Liver (tissue), 3 donors: ENCODE measurements at regions not wholly inside any gene's neighbourhood (a gene's known extent, or its start where the extent isn't known, plus 50 kb on each side); places are given as distances from the start of the nearest gene placed in this dataset.

Source experiments
- ATF3 ChIP-seq: IDR thresholded peaks from 2 replicates; pipeline ENCODE4 v1.6.1; 2016; ENCODE audit warnings: antibody characterized with exemption
- CTCF ChIP-seq: fragments of 150-350 bp; IDR thresholded peaks from 2 replicates; pipeline ENCODE4 v1.5.1; 2017; ENCODE audit warnings: improper control_type of control experiment, low read depth, low read length; ENCODE audit not compliant: missing input control
- EGR1 ChIP-seq, 2 donors: IDR thresholded peaks; 2 replicates each; pipeline ENCODE4 v1.6.1; 2016 to 2018; ENCODE audit warnings: antibody characterized with exemption in 2 of 2, low read depth in 2 of 2
- FOXA1 ChIP-seq: IDR thresholded peaks from 2 replicates; pipeline ENCODE4 v1.6.1; 2016; ENCODE audit warnings: antibody characterized with exemption
- FOXA2 ChIP-seq: IDR thresholded peaks from 2 replicates; pipeline ENCODE4 v1.6.1; 2016; ENCODE audit warnings: antibody characterized with exemption
- HNF4G ChIP-seq: IDR thresholded peaks from 2 replicates; pipeline ENCODE4 v1.6.1; 2016; ENCODE audit warnings: antibody characterized with exemption
- JUND ChIP-seq, 2 donors: IDR thresholded peaks; 2 replicates each; pipeline ENCODE4 v1.6.1; 2016; ENCODE audit warnings: antibody characterized with exemption in 2 of 2
- MAX ChIP-seq: IDR thresholded peaks from 2 replicates; pipeline ENCODE4 v1.6.1; 2016; ENCODE audit warnings: antibody characterized with exemption
- RAD21 ChIP-seq, 2 donors: IDR thresholded peaks; 2 replicates each; pipeline ENCODE4 v1.6.1; 2016; ENCODE audit warnings: antibody characterized with exemption in 2 of 2, mild to moderate bottlenecking in 2 of 2
- REST ChIP-seq: IDR thresholded peaks from 2 replicates; pipeline ENCODE4 v1.6.1; 2016; ENCODE audit warnings: antibody characterized with exemption, mild to moderate bottlenecking
- RXRA ChIP-seq, 2 donors: IDR thresholded peaks; 2 replicates each; pipeline ENCODE4 v1.6.1; 2017 to 2018; ENCODE audit warnings: antibody characterized with exemption in 2 of 2, mild to moderate bottlenecking in 1 of 2
- SP1 ChIP-seq: IDR thresholded peaks from 2 replicates; pipeline ENCODE4 v1.6.1; 2018; ENCODE audit warnings: antibody characterized with exemption, mild to moderate bottlenecking
- TAF1 ChIP-seq: conservative IDR thresholded peaks from 2 replicates; pipeline ENCODE4 v1.6.1; 2016; ENCODE audit warnings: antibody characterized with exemption, mild to moderate bottlenecking
- YY1 ChIP-seq: IDR thresholded peaks from 2 replicates; pipeline ENCODE4 v1.6.1; 2016; ENCODE audit warnings: antibody characterized with exemption, mild to moderate bottlenecking
- donor health status: healthy.
- donor health status: healthy.

GRCh38 chr5:43917925-43918324 is 314.9 kb downstream of the NNT start:
- TF ChIP-seq SP1, result no peak
- TF ChIP-seq CTCF, result no peak
- TF ChIP-seq RAD21 (IDR thresholded peaks at IDR 0.05), result no peak
- no peak for TF ChIP-seq TAF1
- no peak for TF ChIP-seq YY1
- no peak for TF ChIP-seq ATF3
- no peak for TF ChIP-seq JUND (IDR thresholded peaks at IDR 0.05)
- TF ChIP-seq RXRA (IDR thresholded peaks at IDR 0.05), result no peak
- TF ChIP-seq MAX, result no peak
- TF ChIP-seq FOXA1, result no peak
- no peak for TF ChIP-seq REST
- no peak for TF ChIP-seq HNF4G
- no peak for TF ChIP-seq EGR1 (IDR thresholded peaks at IDR 0.05; ENCODE audit: low read depth in 2 of 2)
- TF ChIP-seq FOXA2, result no peak
